DOHH2 (cell line): ENCODE measurements at regions not wholly inside any gene's neighbourhood (a gene's known extent, or its start where the extent isn't known, plus 50 kb on each side); places are given as distances from the start of the nearest gene placed in this dataset.

ENCODE experiments used
- H3F3A ChIP-seq: fragments of 200-600 bp; sonication (generic), shearing (Covaris generic); 2 replicates; pipeline ENCODE4 v1.6.0; 2016; ENCODE audit warnings: antibody characterized with exemption, mild to moderate bottlenecking; ENCODE audit not compliant: control insufficient read depth, insufficient read depth
- H3K27ac ChIP-seq: fragments of 200-600 bp; sonication (generic); 2 replicates; pipeline ENCODE4 v1.5.1; 2014; ENCODE audit warnings: low read depth, mild to moderate bottlenecking, low read length, moderate library complexity
- H3K27me3 ChIP-seq: fragments of 200-600 bp; sonication (generic); 2 replicates; pipeline ENCODE4 v1.6.1; 2014; ENCODE audit warnings: mild to moderate bottlenecking, low read length, mixed read lengths; ENCODE audit not compliant: control insufficient read depth
- H3K36me3 ChIP-seq: fragments of 200-600 bp; sonication (generic); 2 replicates; pipeline ENCODE4 v1.6.1; 2014; ENCODE audit warnings: mild to moderate bottlenecking, low read length, moderate library complexity, mixed read lengths; ENCODE audit not compliant: control insufficient read depth
- H3K4me1 ChIP-seq: fragments of 200-600 bp; sonication (generic); 2 replicates; pipeline ENCODE4 v1.6.1; 2014; ENCODE audit warnings: mild to moderate bottlenecking, low read length, mixed read lengths; ENCODE audit not compliant: control insufficient read depth
- H3K4me2 ChIP-seq: fragments of 200-600 bp; sonication (generic); 2 replicates; pipeline ENCODE4 v1.6.0; 2014; ENCODE audit warnings: mild to moderate bottlenecking, low read length, moderate library complexity
- H3K4me3 ChIP-seq: fragments of 200-600 bp; sonication (generic); 2 replicates; pipeline ENCODE4 v1.5.1; 2014; ENCODE audit warnings: mild to moderate bottlenecking, low read length, mixed read lengths
- H3K79me2 ChIP-seq: fragments of 200-600 bp; sonication (generic); 2 replicates; pipeline ENCODE4 v1.6.1; 2014; ENCODE audit warnings: mild to moderate bottlenecking, low read length, mixed read lengths; ENCODE audit not compliant: control insufficient read depth
- H3K9me2 ChIP-seq: fragments of 200-600 bp; sonication (generic); replicated peaks from 2 replicates; pipeline ENCODE4 v1.6.1; 2014; ENCODE audit warnings: mild to moderate bottlenecking, low read length, mixed read lengths; ENCODE audit not compliant: control insufficient read depth
- H3K9me3 ChIP-seq: fragments of 200-600 bp; sonication (generic); 2 replicates; pipeline ENCODE4 v1.6.1; 2014; ENCODE audit warnings: antibody characterized with exemption, low read length, mixed read lengths; ENCODE audit not compliant: control insufficient read depth, insufficient read depth
- H4K20me1 ChIP-seq: fragments of 200-600 bp; sonication (generic); 2 replicates; pipeline ENCODE4 v1.6.0; 2014; ENCODE audit warnings: low read depth, mild to moderate bottlenecking, antibody characterized with exemption, low read length, moderate library complexity; ENCODE audit not compliant: control insufficient read depth, insufficient read depth
- EZH2phosphoT487 ChIP-seq: fragments of 200-600 bp; sonication (generic); IDR thresholded peaks from 2 replicates; pipeline ENCODE4 v1.6.1; 2017; ENCODE audit warnings: borderline replicate concordance, mild to moderate bottlenecking, antibody characterized with exemption, low read length, moderate library complexity, mixed read lengths
- TF ChIP-seq, protein P1 (sequence below): fragments of 200-600 bp; sonication (generic); IDR thresholded peaks from one replicate; pipeline ENCODE4 v1.5.1; 2014; ENCODE audit warnings: antibody characterized with exemption, mild to moderate bottlenecking, low read depth, low read length; ENCODE audit not compliant: poor library complexity, severe bottlenecking

DNA sequence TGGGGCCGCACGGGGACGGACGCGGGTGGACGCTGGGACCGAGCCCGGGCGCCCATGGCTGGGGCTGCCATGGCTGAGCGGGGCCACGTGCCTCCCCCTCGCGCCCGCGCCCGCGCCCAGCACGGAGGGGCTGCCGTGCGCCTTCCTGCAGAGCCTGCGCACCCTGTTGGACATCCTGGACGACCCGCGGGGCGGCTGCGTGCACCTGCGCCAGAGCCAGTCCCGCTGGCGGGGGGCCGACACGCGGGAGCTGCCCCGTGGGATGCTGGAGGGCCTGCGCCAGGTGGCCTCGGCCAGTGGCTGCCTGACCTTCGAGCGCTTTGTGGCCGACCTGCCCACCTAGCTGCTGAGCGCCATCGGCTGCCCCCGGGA is 72.5 kb upstream of the KCTD7 start:
- peaks cover 77% of the 10 kb centered on the region for H3K36me3 ChIP-seq
- no peak overlapping the region for H3K4me2 ChIP-seq
- no peaks in the 10 kb centered on the region for H3K9me2 ChIP-seq
- peaks cover 10% of the 10 kb centered on the region; the same call in 1 of the 2 replicates for H4K20me1 ChIP-seq
- no peak overlapping the region for H3K27ac ChIP-seq
- peaks cover 34% of the 10 kb centered on the region for H3K79me2 ChIP-seq
- no peaks in the 10 kb centered on the region for H3K4me1 ChIP-seq
- TF ChIP-seq EZH2phosphoT487 = no peak
- TF ChIP-seq, protein P1, sequence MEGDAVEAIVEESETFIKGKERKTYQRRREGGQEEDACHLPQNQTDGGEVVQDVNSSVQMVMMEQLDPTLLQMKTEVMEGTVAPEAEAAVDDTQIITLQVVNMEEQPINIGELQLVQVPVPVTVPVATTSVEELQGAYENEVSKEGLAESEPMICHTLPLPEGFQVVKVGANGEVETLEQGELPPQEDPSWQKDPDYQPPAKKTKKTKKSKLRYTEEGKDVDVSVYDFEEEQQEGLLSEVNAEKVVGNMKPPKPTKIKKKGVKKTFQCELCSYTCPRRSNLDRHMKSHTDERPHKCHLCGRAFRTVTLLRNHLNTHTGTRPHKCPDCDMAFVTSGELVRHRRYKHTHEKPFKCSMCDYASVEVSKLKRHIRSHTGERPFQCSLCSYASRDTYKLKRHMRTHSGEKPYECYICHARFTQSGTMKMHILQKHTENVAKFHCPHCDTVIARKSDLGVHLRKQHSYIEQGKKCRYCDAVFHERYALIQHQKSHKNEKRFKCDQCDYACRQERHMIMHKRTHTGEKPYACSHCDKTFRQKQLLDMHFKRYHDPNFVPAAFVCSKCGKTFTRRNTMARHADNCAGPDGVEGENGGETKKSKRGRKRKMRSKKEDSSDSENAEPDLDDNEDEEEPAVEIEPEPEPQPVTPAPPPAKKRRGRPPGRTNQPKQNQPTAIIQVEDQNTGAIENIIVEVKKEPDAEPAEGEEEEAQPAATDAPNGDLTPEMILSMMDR = no peak
- no peaks in the 10 kb centered on the region for H3K9me3 ChIP-seq
- H3K4me3 ChIP-seq = no peak overlapping the region
- H3F3A ChIP-seq = 0 out of 2 replicates have a peak, but pooled peaks cover 3% of the 10 kb centered on the region
- no peaks in the 10 kb centered on the region for H3K27me3 ChIP-seq

DNA sequence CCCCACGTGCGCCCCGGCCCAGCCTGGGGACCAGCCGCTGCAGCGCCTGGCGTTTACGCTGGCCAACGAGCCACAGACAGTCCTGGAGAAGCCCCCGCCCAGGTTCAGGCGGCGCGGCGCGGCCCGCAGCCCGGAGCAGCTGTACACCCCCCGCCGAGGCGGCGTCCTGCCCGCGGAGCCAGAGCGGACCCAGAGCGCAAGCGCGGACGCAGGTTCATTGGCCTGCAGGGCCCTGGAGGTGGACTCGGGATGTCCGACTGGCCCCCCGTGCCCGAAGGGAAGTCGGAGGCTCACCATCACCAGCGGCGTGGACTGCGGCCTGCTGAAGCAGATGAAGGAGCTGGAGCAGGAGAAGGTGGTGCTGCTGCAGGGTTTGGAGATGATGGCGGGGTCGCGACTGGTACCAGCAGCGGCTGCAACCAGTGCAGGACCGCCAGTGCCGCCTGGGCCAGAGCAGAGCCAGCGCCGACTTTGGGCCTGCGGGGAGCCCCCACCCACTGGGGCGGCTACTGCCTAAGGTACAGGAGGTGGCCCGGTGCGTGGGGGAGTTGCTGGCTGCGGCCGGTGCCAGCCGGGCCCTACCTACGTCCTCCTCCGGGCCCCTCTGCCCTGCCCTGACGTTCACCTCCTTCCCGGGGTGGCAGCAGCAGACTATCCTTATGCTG is 72.0 kb upstream of the KCTD7 start:
- Histone ChIP-seq H3K79me2 (peaks cover 36% of the 10 kb centered on the region), H3K27ac (no peak overlapping the region), H3K27me3 (no peaks in the 10 kb centered on the region), H3K4me2 (no peak overlapping the region), H3K4me1 (no peaks in the 10 kb centered on the region), H3K36me3 (peaks cover 72% of the 10 kb centered on the region), H3F3A (0 out of 2 replicates have a peak, but pooled peaks cover 3% of the 10 kb centered on the region), H4K20me1 (peaks cover 10% of the 10 kb centered on the region; the same call in 1 of the 2 replicates), H3K9me2 (no peaks in the 10 kb centered on the region), H3K4me3 (no peak overlapping the region), H3K9me3 (no peaks in the 10 kb centered on the region)
- TF ChIP-seq, protein P1 = no peak
- TF ChIP-seq EZH2phosphoT487 = no peak

DNA sequence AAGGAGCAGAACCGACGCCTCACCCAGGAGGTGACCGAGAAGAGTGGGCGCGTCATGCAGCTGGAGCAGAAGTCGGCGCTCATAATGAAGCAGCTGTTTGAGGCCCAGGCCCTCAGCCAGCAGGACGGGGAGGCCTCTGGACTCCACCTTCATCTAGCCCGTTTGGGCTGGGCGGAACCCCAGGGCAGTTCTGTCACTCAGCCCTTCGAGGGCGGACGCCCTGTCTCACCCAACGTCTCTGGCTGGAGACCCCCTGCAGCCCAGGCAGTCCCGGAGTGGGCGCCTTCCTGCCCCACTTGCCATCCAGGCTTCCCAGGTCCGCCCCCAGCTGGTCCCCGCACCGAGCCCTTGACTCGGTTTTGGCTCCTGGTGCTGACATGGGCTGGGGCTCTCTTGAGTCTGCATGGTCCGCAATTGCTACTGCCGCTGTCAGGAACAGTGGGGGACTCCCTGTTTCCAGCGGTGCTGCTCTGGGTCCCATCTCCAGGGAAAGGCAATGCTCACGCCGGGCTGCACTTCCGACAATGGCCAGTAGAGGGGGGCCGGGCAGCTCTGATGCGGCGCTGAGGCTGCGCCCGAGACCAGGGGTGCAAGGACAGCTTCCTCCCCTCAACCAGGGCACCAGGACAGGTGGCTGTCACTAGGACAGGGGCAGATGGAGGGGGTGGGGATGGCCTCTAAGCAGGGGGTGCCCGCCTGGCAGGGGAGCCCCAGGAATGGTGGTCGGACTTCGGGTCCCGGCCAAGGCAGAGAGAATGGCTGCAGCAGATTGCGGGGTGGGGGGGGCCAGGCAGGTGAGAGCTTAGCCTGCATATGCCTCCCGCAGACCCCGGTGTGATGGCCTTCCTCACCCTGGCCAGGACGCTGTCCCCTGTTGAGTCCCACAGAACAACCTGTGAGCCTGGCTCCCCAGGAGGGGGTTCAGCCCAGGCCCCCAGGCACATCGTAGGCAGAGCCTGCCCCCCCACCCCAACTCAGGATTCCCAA is 71.2 kb upstream of the KCTD7 start:
- Histone ChIP-seq H3K79me2 (peaks cover 41% of the 10 kb centered on the region), H3K4me3 (no peak overlapping the region)

More for the DNA sequence above, 71.2 kb upstream of the KCTD7 start:
- H3K9me2 ChIP-seq = no peaks in the 10 kb centered on the region
- peaks cover 63% of the 10 kb centered on the region for H3K36me3 ChIP-seq
- no peak overlapping the region for H3K27ac ChIP-seq
- H4K20me1 ChIP-seq = peaks cover 10% of the 10 kb centered on the region; the same call in 1 of the 2 replicates
- H3K4me2 ChIP-seq = no peak overlapping the region
- no peaks in the 10 kb centered on the region for H3K9me3 ChIP-seq
- TF ChIP-seq, protein P1 = peak; percentile 100
- TF ChIP-seq EZH2phosphoT487 = no peak
- no peaks in the 10 kb centered on the region for H3K4me1 ChIP-seq
- no peaks in the 10 kb centered on the region for H3K27me3 ChIP-seq
- H3F3A ChIP-seq = 0 out of 2 replicates have a peak, but pooled peaks cover 3% of the 10 kb centered on the region
